HL-60/S4 treated with phorbol 12-myristate 13-acetate at 8.2 ng/mL for 4 days and 3 days (cell line): ENCODE measurements at regions not wholly inside any gene's neighbourhood (a gene's known extent, or its start where the extent isn't known, plus 50 kb on each side); places are given as distances from the start of the nearest gene placed in this dataset.
"Not testable (repeated sequence)": the region's sequence is repeated elsewhere in the genome, so short reads cannot be mapped to it uniquely, and the experiment has no call there.

Source experiments
- in situ Hi-C: fragments of 300-500 bp; cut with MboI; formaldehyde crosslinking; loops from 2 replicates; pipeline ENCODE4 v1.15.0; 2022; ENCODE audit warnings: low sequenced_read_pairs

DNA sequence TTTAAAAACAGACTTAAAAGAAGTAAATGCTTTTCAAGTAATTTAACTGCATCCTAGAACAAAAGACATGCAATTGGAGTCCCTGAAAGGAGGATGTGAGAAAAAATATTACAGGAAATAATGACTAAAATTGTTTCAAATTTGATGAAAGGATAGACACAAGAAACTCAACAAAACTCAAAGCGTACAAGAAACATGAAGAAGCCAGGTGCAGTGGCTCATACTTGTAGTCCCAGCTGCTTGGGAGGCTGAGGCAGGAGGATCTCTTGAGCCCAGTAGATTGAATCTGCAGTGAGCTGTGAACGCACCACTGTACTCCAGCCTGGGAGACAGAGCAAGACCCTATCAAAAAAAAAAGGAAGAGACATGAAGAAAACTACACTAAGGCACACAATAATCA lies 118.1 kb upstream of the SLC39A10 start:
- in situ Hi-C loops, result no loop called here

DNA sequence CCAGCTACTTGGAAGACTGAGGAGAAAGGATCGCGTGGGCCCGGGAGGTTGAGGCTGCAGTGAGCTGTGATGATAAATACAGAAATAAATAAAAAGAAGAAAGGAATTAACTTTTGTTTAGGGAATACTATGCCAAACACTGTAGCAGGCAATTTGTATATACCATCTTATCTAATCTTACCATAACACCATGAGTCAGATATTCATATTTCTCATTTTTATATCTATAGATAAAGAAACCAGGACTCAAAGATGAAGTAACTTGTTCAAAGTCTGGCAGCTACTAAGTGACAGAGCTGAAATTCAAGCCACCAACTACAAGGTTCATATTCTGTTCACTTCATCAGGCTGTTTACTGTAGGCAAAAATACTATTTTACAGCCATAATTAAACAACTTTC lies 119.2 kb upstream of the SLC39A10 start:
- in situ Hi-C loops, result no loop called here

DNA sequence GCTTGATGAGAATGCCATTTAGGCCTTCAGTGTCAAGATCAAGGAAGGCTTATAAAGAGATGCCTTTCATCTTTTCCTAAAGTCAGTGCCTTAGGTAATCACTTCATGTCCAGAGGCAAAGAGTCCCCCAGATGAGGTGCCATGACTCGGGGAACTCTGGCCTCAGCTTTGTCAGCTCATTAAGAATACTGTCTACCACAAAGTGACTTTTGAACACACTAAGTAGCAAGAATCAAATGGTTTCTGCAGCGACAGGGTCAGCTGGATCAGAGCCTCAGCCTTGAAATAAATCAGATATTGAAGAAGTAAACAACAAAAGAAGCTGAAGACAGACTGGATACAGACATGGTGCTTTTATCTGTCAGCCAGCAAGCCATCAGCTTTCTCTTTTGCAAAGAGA lies 120.1 kb upstream of the SLC39A10 start:
- in situ Hi-C loops, result no loop called here

DNA sequence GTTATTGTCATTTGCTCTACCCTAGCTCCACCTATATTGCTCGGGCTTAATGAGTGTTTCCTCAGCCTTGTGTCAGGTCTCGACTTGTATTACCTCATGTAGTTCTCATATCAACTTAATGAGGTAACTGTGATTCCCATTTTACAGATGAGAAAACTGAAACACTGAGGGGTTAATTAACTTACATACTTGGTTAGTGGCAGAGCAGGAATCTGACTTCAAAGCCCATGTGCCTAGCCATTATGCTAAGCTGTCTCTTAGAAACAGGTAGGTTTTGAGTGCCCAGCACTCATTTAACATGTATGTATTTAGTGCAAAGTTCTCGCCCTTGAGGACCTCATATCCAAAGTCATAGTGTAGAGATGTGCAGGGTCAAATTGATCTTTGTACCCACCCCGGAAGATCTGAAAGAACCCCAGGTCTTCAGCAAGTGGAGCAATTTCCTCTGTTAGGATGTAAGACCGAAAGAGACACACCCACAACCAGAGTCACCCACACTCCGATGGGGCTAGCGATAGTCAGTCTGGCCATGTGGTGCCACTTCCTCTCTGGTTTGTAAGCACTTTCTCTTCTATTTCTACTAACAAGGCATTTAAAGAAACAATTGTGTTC lies 121.0 kb upstream of the SLC39A10 start:
- in situ Hi-C loops, result no loop called here

DNA sequence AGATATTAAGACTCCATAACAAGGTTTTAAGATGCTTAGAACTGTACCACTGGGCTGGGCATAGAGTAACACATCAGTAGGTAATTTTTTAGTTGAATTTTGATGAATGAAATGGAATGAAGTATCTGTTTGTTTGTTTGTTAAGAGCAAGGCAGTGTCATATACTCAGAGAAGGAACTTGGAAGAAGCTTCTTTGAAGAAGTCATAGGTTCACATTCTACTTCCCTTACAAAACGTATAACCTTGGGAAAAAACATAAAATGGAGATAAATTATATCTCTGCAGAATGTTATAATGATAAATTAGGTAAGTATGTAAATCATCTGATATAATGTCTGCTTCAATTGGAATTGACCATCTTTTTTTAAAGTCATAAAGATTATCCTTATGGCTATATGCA lies 122.1 kb upstream of the SLC39A10 start:
- in situ Hi-C loops, result no loop called here

DNA sequence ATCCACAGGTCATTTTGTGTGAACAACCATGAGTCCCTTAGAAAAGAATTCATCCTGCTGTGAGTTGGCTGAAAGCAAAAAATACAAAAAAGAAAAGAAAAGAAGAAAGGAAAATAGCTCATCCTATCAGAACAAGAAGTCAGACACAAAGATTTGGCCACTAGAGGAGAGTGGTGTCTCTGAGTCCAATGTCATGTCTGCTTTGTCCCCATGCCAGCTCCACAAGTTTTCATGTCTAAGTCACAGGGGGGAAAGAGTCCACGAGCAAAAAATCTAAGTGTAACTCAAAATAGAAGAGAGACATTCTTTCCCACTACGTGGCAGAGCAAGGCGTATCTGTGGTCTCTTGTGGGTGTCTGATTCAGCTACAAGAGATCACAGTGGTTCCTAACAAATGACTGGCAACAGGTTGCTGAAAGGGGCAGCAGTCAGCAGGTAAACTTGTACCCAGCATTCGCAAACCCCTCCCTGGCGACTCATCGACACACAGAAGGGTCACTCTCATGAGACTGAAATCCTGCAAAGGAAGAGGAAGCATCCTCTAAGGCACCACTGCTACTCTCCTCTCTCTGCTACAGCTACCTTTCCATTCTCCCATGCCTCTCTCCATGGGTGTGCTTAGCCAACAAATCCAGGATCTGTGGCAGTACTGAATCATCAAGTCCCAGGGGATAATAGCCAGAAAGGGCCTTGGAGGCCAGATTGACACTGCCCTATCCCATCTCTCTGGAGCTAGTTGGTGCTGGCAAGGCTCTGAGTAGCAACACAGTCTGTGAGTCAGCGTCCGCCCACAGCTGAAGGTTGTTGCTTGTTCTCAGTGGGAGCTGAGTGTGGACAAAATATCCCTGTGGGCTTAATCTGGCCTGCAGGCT lies 123.0 kb upstream of the SLC39A10 start:
- in situ Hi-C loops, result no loop called here

DNA sequence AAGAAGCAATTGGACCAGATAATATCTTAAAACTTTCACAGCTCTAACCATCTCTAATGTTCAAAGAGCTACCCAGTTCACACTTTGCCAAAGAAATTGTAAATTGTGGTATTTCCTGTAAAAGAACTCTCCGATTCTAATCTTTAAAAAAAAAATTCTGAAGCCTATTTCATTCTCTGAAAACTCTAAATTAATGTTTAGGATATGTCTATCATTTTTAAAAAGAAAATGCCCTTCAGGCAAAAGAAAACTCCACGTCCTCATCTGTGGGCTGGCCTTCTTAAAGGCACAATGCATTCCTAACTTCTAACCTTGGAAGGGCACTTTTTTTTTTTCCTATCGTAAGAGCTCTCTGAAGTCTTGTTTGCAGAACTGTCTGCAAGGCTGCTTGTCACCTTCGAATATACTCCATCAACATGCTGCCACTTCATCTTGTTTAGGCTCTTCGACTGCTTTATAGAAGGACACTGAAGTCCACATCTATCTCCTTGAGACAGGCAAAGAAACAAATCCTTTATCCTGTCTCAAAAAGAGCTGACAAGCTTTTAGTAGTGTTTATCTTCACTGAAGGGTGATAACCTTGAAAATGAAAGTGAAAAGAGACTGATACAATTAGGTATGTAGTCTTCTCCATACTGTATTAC lies 124.3 kb upstream of the SLC39A10 start:
- in situ Hi-C loops, result no loop called here

DNA sequence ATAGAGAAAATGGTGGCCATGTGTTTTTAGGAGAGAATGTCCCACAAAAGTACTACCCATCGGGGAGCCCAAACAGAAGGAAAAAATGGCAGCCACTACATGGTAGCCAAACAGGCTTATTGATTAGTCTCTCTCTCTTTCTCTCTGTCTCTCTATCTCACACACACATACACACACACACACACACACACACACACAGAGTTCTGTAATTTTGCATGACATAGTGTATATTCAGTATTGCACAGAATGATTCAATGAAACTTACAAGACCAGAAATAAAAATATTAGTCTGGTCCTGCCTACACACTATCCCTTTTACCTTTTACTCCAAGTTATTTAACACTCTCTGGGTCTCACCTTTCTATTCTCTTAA lies 124.8 kb upstream of the SLC39A10 start:
- in situ Hi-C loops, result no loop called here

DNA sequence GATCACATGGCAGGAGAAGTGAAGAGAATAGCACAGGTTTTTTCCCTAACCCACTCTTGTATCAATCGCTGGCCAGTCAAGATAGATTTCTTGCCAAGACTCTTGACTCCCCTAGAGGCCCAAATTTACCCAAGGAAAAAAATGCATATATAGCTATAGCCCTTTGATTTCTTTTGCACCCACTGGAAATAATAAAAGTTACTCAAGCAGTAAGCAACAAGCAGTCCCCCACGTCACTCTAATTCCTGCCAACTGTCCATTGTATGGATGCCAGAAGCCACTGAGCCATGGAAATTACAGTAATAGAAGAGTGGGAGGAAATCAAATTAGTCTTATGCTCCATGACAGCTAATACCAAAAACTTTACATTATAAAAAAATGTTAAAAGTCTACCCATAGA lies 125.3 kb upstream of the SLC39A10 start:
- in situ Hi-C loops, result no loop called here

DNA sequence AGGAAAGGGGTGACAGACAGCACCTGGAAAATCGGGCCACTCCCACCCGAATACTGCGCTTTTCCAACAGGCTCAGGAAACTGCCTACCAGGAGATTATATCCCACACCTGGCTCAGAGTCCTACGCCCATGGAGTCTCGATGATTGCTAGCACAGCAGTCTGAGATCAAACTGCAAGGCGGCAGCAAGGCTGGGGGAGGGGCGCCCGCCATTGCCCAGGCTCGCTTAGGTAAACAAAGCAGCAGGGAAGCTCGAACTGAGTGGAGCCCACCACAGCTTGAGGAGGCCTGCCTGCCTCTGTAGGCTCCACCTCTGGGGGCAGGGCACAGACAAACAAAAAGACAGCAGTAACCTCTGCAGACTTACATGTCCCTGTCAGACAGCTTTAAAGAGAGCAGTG lies 133.8 kb upstream of the SLC39A10 start:
- in situ Hi-C loops, result not testable (repeated sequence)

DNA sequence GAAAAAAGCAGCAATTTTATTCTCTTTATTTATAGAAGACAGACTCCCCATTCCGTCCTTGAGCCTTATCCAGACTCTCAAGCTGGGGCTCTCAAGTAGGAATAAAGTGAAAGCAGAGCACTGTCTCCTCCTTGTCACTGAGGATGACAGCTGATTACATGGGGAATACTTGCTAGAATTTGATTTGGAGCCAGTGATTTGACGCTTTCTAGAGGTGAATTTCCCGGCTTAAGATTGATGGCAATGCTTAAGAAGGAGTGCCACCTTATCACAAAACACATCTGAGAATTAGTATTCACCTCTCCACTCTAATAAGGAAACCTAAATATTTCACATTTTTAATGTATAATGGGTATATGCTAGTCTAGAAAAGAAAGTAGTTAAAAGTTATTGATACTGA lies 135.4 kb upstream of the SLC39A10 start:
- in situ Hi-C loops, result no loop called here

DNA sequence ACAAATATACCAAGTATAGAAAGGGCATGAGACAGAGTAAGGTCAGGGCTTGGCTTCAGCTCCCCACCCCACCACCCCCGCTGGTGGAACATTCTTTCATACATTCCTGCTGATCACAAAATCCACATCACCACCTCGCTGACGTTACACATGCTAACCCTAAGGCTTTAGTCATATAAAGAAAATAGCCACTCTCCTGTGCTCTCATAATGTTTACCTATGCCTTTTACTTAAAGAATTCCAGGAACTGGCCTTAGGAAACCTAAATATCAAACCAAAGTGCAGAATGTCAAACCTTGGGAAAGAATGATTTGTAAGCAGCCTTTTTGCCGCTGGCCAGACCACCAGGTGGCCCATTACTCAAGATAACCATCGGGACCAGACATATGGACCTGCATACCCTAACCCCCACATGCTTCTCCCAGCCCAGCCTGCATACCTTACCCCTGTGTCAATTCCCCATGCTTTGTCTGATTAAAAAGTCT lies 136.3 kb upstream of the SLC39A10 start:
- in situ Hi-C loops, result no loop called here

DNA sequence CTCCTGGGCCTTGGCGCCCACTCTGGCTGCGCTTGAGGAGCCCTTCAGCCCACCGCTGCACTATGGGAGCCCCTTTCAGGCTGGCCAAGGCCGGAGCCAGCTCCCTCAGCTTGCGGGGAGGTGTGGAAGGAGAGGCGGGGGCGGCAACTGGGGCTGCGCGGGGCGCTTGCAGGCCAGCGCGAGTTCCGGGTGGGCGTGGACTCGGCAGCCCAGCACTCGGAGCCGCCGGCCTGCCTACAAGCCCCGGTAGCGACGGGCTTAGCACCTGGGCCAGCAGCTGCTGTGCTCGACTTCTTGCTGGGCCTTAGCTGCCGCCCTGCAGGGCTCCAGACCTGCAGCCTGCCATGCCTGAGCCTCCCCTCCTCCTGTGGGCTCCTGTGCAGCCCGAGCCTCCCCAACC lies 141.5 kb upstream of the SLC39A10 start:
- in situ Hi-C loops, result no loop called here

DNA sequence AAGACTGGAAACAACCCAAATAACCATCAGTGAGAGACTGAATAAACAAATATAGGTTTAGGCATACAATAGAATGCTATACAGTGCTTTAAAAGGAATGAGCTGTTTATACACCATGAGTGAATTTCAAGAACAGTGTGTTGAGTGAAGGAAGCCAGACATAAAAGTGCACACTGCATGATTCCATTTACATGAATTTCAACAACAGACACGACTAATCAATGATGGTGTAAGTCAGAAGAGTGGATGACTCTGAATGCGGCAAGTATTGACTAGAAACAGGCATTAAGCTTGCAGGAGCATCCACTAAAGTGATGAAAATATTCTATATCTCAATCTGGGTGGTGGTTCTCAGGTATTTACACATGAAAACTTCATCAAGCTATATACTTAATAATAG lies 142.7 kb upstream of the SLC39A10 start:
- in situ Hi-C loops, result no loop called here

DNA sequence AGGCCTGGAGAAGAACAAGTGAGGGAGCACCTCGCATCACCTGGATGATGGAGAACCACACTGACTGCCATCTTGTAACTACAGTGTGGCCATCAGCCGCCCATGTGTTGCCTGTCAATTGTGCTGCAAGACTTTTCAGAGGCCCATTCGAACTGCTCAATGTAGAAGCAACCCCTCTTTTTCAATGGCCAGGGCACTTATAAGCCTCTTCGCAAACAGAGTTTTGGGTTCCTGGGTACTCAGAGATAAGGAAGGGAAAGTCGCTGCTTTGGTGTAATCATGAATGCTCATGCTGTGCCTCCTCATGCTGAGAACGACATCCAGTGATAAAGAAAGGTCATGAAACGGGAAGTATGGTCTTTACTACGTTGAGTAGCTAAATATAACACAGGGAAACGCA lies 143.9 kb upstream of the SLC39A10 start:
- in situ Hi-C loops, result no loop called here

DNA sequence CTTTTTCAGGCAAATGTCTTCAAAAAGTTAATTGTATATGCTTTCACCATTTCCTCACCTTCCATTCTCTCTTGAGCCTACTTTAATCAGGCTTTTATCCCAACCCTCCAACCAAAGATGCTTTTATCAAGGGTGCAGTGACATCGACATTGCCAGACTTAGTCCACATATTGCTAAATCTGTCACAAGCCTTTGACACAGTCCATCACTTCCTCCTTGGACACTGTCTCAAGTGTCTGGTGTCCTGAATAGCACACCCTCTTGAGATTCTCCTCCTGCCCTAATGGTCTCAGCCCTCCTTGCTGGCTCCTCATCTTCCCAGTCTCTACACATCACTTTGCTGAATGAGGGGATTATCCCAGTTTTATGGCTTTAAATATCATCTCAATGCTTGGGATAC lies 147.5 kb upstream of the SLC39A10 start:
- in situ Hi-C loops, result no loop called here

DNA sequence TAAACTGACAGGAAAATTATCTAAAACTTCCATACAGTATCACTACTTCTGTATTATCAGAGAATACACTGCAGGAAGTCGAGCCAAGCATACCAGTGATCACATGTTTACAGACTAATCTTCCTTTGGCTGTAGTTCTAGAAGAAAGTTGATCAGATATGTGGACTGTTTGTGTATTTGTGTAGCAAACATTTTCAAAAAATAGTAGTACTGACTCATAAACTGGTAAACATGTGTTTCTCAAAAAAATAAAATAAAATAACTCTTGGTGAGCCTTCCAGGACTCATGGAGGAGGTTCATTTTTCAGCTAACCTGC lies 148.9 kb upstream of the SLC39A10 start:
- in situ Hi-C loops, result no loop called here

DNA sequence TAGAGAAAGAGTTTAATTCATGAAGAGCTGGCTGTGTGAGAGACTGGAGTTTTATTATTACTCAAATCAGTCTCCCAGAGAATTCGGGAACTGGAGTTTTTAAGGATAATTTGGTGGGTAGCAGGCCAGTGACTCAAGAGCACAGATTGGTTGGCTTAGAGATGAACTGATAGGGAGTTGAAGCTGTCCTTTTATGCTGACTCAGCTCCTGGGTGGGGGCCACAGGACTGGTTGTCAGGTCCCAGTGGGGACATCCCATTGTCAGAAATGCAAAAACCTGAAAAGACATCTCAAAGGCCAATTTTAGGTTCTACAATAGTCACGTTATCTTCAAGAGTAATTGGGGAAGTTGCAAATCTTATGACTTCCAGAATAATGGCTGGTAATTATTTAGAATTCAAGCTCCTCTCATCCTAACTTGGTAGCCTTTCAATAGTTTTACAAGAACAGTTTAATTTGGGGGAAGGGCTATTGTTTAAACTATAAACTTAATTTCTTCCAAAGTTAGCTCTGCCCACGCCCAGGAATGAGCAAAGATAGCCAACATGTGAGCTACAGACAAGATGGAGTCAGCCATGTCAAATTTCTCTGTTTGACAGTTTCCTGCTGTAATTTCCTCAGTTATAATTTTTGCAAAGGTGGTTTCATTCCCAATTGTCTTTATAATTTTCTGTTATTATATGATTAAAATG lies 149.4 kb upstream of the SLC39A10 start:
- in situ Hi-C loops, result no loop called here

DNA sequence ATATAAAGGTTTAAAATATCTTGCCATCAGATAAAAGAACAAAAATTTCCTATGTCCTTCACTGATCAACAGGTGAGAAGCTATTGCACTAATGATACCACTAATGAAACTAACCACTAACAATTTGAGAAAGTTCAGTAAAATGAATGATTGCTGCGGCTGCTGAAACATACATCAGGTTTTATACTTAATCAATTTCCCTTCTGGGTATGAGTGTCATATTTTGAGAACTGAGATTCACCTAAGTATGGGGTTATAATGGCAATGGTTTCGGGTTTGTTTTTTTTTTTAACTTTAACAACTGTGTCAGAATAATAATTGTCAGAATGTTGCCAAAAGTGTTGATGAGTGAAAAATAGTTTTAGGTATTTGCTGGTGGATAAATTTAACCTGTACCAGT lies 151.3 kb upstream of the SLC39A10 start:
- in situ Hi-C loops, result no loop called here

DNA sequence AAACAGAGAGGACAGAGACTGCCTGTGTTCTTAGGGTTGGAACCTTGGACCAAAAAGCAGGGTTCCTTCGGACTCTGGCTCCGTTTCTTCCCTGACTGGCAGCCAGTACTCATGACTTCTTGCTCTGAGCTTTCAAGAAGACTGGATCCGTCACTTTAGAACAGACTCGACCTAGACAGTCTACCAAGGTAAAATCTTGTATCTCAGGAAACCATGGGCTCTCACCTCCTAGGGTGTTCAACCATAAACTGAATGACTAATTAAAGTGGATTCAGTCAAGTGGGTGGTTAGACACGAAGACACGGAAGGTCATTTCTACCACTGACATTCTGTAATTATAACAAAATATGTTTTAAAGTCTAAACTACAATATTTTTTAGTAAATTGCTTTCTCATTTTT lies 153.8 kb upstream of the SLC39A10 start:
- in situ Hi-C loops, result no loop called here

DNA sequence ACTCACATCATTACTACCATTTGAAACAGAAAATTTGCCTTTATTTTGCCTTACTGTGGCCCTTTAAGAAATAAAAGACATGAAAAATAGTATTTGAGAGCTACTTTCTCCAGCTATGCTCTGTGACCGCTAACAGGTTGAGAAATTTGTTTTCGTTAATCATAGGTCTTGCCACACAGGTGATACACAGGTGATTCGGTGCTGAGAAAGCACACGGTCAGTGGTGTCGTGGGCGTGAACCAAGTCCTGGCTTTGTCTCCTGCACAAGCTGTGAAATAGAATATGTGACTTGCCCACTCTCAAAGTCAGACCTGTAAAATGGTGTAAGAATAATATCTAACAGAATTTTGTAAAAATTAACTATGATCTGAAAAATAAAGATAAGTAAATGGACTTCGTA lies 155.3 kb upstream of the SLC39A10 start:
- in situ Hi-C loops, result no loop called here

DNA sequence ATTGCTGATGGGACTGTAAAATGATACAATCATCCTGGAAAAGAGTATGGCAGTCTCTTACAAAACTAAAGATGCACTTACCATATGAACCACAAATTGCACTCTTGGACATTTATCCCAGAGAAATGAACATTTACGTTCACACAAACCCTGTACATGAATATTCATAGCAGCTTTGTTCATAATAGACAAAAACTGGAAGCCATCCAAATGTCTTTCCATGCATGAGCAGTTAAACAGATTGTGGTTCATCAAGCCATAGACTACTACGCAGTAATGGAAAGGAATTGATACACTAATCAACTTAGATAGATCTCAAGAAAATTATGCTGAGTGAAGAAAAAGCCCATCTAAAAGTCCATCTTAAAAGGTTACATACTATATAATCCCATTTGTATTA lies 156.1 kb upstream of the SLC39A10 start:
- in situ Hi-C loops, result no loop called here
